ENCODE measurements at regions not wholly inside any gene's neighbourhood (a gene's known extent, or its start where the extent isn't known, plus 50 kb on each side); places are given as distances from the start of the nearest gene placed in this dataset.

GRCh38 chr5:5370059-5370774, 52.3 kb upstream of the ICE1 start:
- Histone ChIP-seq H3K4me1 (ENCODE audit: control insufficient read depth in 4 of 4, insufficient read depth in 4 of 4, low read length in 3 of 4) (peaks cover 0 to 28% (median 14%) of the 10 kb centered on the region in 4 donors), H3K9ac (ENCODE audit: low read depth in 1 of 2, low read length in 2 of 2) (no peak overlapping the region), H3K27ac (ENCODE audit: low read depth in 1 of 2, low read length in 2 of 2) (peak overlapping the region in 1 of 2 donors; percentile 33), H3K36me3 (ENCODE audit: control insufficient read depth in 4 of 4, insufficient read depth in 3 of 4, low read depth in 1 of 4, low read length in 3 of 4) (no peaks in the 10 kb centered on the region), H3K4me3 (ENCODE audit: low read depth in 1 of 3, low read length in 3 of 3) (peak overlapping the region in 1 of 3 donors; percentile 3), H3K9me3 (ENCODE audit: control insufficient read depth in 4 of 4, low read length in 3 of 4) (no peaks in the 10 kb centered on the region), H3K27me3 (ENCODE audit: control insufficient read depth in 4 of 4, insufficient read depth in 4 of 4, low read length in 3 of 4) (no peaks in the 10 kb centered on the region)
- WGBS = 39% methylated on average over 7 of the region's 7 CpGs
- TF ChIP-seq RXRA (IDR thresholded peaks at IDR 0.05) (peak; percentile 48 to 82), YY1 (IDR thresholded peaks at IDR 0.05) (peak; percentile 54), HNF4G (IDR thresholded peaks at IDR 0.05) (peak; percentile 79), CTCF (IDR thresholded peaks at IDR 0.05; ENCODE audit: low read depth, low read length, missing input control) (no peak), RAD21 (IDR thresholded peaks at IDR 0.05) (peak in 1 of 2 donors; percentile 43), TAF1 (conservative IDR thresholded peaks at IDR 0.05) (no peak), EGR1 (IDR thresholded peaks at IDR 0.05; ENCODE audit: low read depth in 2 of 2) (no peak), REST (IDR thresholded peaks at IDR 0.05) (peak; percentile 59), FOXA2 (IDR thresholded peaks at IDR 0.05) (peak; percentile 25), HNF4A (conservative IDR thresholded peaks at IDR 0.05) (peak; percentile 97 to 99), NR2F2 (IDR thresholded peaks at IDR 0.05) (no peak), FOXA1 (IDR thresholded peaks at IDR 0.05) (peak; percentile 52), MAX (IDR thresholded peaks at IDR 0.05) (peak; percentile 36), ZBTB33 (IDR thresholded peaks at IDR 0.05) (peak; percentile 28), JUND (IDR thresholded peaks at IDR 0.05) (peak in 1 of 2 donors; percentile 69), ATF3 (IDR thresholded peaks at IDR 0.05) (peak; percentile 21), SP1 (IDR thresholded peaks at IDR 0.05) (no peak)
- no peak for DNase-seq (ENCODE audit: low spot score)
